Ovary (tissue), 7 donors: ENCODE measurements at regions not wholly inside any gene's neighbourhood (a gene's known extent, or its start where the extent isn't known, plus 50 kb on each side); places are given as distances from the start of the nearest gene placed in this dataset.

Experiments used
- DNase-seq, 5 donors: peaks; one replicate each; pipeline ENCODE4 v3.0.0-alpha.2; 2019 to 2020
- H3K27ac ChIP-seq, 2 donors: fragments of 200-600 bp; one replicate each; pipeline versions ENCODE4 v1.5.1 to v1.8.0; 2019 to 2022
- H3K27me3 ChIP-seq: fragments of 200-600 bp; one replicate; pipeline ENCODE4 v1.8.0; 2022
- H3K36me3 ChIP-seq: fragments of 200-600 bp; sonication (generic); one replicate; pipeline ENCODE4 v1.5.1; 2019
- H3K4me1 ChIP-seq: one replicate; pipeline ENCODE4 v1.8.1; 2013; ENCODE audit warnings: mild to moderate bottlenecking, moderate library complexity; ENCODE audit not compliant: insufficient read depth
- H3K4me3 ChIP-seq: fragments of 200-600 bp; sonication (generic); one replicate; pipeline ENCODE4 v1.5.1; 2017
- H3K9me3 ChIP-seq, 2 donors: fragments of 200-600 bp in 1 of 2; sonication (generic) in 1 of 2; one replicate each; pipeline versions ENCODE4 v1.5.1 to v1.8.1; 2013 to 2019; ENCODE audit warnings: mild to moderate bottlenecking in 1 of 2, moderate library complexity in 1 of 2
- EP300 ChIP-seq: sonication (generic); formaldehyde crosslinking; IDR thresholded peaks from one replicate; pipeline ENCODE4 v1.6.1; 2017; ENCODE audit warnings: antibody characterized with exemption
- POLR2A ChIP-seq: fragments of 450-650 bp; IDR thresholded peaks from one replicate; pipeline ENCODE4 v1.6.1; 2017; ENCODE audit warnings: antibody characterized with exemption, mild to moderate bottlenecking, moderate library complexity
- WGBS, 3 donors: extraction: QIAGEN DNeasy Blood & Tissue Kit in 1 of 3; methylation state at CpG; one replicate each; pipeline versions ENCODE4 v1.1.5 to v1.1.7; 2013 to 2017; 5-methylcytosine and 5-hydroxymethylcytosine counted together
- intact Hi-C, 4 donors: fragments of 100-400 bp; cut with DNase I; formaldehyde crosslinking; loops; one replicate each; pipeline versions ENCODE4 v1.11.0 to v1.15.1; 2022 to 2023
- TF ChIP-seq, protein P1 (sequence below), 3 donors: fragments of 450-650 bp in 2 of 3; fragments of 200-600 bp in 1 of 3; IDR thresholded peaks; one replicate each; pipeline versions ENCODE4 v1.5.1 to v1.8.0; 2016 to 2022; ENCODE audit warnings: antibody characterized with exemption in 3 of 3, mild to moderate bottlenecking in 1 of 3
- donor health status: DM: no; HTN: no; CAD: no; lungs with moderate emphysema.
- donor health status: DM: no; HTN: no; CAD: no.
- donor health status: Bipolar disorder and iron deficiency.
- donor health status: DM: no; HTN: no; CAD: no.
- donor health status: DM: yes; HTN: yes; CAD: no.

DNA sequence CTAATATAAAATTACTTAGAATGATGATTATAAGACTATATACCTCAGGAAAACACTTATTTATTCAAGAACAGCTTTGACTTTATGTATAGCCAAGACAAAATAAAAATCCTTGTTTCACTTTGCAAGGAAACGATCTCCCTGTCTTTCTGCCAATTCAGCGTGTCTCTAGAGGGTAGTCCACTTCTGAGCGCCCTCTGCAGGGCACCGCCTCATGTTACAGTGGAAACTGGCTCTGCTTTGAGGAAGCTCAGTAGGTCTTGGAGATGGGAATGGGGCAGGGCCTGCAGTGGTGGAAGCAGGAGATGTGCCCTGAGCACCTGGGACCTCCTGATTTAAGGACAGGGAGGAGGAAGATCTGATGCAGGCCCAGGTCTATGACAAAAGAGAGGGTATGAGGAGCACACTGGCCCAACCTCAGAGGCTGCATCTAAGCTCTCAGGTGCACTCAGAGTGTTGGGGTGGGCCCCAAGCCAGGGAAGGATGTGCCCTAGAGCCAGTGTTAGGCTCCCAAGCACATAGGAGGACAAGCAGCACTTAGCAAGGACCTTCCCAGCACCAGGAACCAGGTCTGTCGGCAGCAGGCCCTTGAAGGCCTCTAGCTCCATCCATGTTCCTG lies 481.0 kb downstream of the TNS3 start:
- peak in 1 of 5 donors; percentile 27 for DNase-seq

DNA sequence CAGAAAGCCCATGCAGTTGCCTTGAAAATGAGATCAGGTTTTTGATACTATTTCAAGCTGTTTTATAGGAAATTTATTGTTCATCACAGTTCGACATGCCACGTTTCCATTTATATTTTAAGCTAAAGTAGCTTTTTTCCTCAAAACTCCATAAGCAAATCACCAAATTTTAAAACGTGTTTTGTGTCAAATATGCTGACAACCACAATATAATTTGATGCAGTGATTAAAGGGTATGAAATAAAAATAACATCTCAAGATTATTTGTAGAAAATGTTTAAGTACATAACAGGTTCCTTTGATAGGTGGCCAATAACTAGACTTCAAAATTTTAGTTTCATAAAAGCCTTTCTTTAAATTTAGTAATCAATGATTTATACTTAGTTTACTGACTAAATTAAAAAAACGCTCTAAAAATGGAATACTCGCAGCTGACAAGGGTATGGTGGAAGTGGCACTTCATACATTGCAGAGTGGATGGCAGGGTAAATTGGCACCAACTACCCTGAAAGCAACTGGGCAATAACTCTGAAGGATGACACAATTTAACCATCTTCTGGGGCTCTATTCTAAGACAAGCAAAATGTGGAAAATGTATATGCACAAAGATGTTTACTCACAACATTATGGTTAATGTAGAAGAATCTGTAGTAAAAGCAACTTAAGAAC lies 481.6 kb downstream of the TNS3 start:
- intact Hi-C loops, result loop anchor here in 1 of 4 donors (10.0 kb wide), 1 partner anchor 75 kb away; no protein-coding TSS in a partner anchor
- 89 to 90% (median 89%) methylated on average over 5 of the region's 5 CpGs for WGBS, 3 donors
- TF ChIP-seq EP300 (no peak), POLR2A (no peak)
- TF ChIP-seq, protein P1, sequence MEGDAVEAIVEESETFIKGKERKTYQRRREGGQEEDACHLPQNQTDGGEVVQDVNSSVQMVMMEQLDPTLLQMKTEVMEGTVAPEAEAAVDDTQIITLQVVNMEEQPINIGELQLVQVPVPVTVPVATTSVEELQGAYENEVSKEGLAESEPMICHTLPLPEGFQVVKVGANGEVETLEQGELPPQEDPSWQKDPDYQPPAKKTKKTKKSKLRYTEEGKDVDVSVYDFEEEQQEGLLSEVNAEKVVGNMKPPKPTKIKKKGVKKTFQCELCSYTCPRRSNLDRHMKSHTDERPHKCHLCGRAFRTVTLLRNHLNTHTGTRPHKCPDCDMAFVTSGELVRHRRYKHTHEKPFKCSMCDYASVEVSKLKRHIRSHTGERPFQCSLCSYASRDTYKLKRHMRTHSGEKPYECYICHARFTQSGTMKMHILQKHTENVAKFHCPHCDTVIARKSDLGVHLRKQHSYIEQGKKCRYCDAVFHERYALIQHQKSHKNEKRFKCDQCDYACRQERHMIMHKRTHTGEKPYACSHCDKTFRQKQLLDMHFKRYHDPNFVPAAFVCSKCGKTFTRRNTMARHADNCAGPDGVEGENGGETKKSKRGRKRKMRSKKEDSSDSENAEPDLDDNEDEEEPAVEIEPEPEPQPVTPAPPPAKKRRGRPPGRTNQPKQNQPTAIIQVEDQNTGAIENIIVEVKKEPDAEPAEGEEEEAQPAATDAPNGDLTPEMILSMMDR (IDR thresholded peaks at IDR 0.05), result no peak
- Histone ChIP-seq H3K9me3 (no peaks in the 10 kb centered on the region), H3K27ac (no peak overlapping the region), H3K36me3 (no peaks in the 10 kb centered on the region), H3K4me3 (no peak overlapping the region), H3K27me3 (no peaks in the 10 kb centered on the region), H3K4me1 (no peaks in the 10 kb centered on the region)
- DNase-seq, result no peak

More for the DNA sequence above, 481.0 kb downstream of the TNS3 start:
- TF ChIP-seq POLR2A (no peak), EP300 (no peak)
- TF ChIP-seq, protein P1 (IDR thresholded peaks at IDR 0.05), result no peak
- Histone ChIP-seq H3K4me1 (no peaks in the 10 kb centered on the region), H3K27me3 (no peaks in the 10 kb centered on the region), H3K27ac (no peak overlapping the region), H3K36me3 (no peaks in the 10 kb centered on the region), H3K9me3 (no peaks in the 10 kb centered on the region), H3K4me3 (no peak overlapping the region)
- 47 to 61% (median 57%) methylated on average over 5 of the region's 5 CpGs for WGBS, 3 donors
- intact Hi-C loops, result loop anchor here in 1 of 4 donors (10.0 kb wide), 1 partner anchor 74 kb away; no protein-coding TSS in a partner anchor

- DNase-seq, result no peak
- no peak overlapping the region for H3K27ac ChIP-seq
- H3K4me1 ChIP-seq, result no peaks in the 10 kb centered on the region
- H3K36me3 ChIP-seq, result no peaks in the 10 kb centered on the region
- H3K27me3 ChIP-seq, result no peaks in the 10 kb centered on the region
- 96 to 98% (median 98%) methylated on average over 2 of the region's 2 CpGs for WGBS, 3 donors
- no peaks in the 10 kb centered on the region for H3K9me3 ChIP-seq
- TF ChIP-seq POLR2A (no peak), EP300 (no peak)
- TF ChIP-seq, protein P1 (IDR thresholded peaks at IDR 0.05), result no peak
- H3K4me3 ChIP-seq, result no peak overlapping the region
- intact Hi-C loops, result no loop called here
Observed at GRCh38 chr7:47097431-47097830, 484.5 kb downstream of the TNS3 start.

GRCh38 chr7:47095946-47096345 lies 486.0 kb downstream of the TNS3 start:
- H3K4me1 ChIP-seq, result no peaks in the 10 kb centered on the region
- no peaks in the 10 kb centered on the region for H3K36me3 ChIP-seq
- WGBS, 3 donors, result 91 to 95% (median 94%) methylated on average over 1 of the region's 1 CpG
- H3K27me3 ChIP-seq, result no peaks in the 10 kb centered on the region
- no peak overlapping the region for H3K4me3 ChIP-seq
- intact Hi-C loops, result no loop called here
- H3K27ac ChIP-seq, result no peak overlapping the region
- DNase-seq, result no peak
- TF ChIP-seq, protein P1 (IDR thresholded peaks at IDR 0.05), result no peak
- TF ChIP-seq EP300 (no peak), POLR2A (no peak)
- H3K9me3 ChIP-seq, result no peaks in the 10 kb centered on the region
